Common myeloid progenitor, CD34-positive (primary cell): ENCODE measurements at regions not wholly inside any gene's neighbourhood (a gene's known extent, or its start where the extent isn't known, plus 50 kb on each side); places are given as distances from the start of the nearest gene placed in this dataset.

Experiments used
- CTCF ChIA-PET: fragments of 350-600 bp; sonication (Branson Sonifier 250); formaldehyde crosslinking; loops from one replicate; lab custom pipeline; 2021; ENCODE audit warnings: antibody characterized with exemption; lab: Charles Lee
- POLR2A ChIA-PET: fragments of 350-600 bp; sonication (Branson Sonifier 250); formaldehyde crosslinking; loops from one replicate; lab custom pipeline; 2021; ENCODE audit warnings: antibody characterized with exemption; lab: Charles Lee
- DNase-seq, 3 donors: peaks; one replicate each; pipeline versions ENCODE4 v3.0.0 to v3.0.0-alpha.2; 2013
- H3K27ac ChIP-seq, 2 experiments: 1 replicate in 1 of 2; 2 replicates in 1 of 2; pipeline ENCODE4 v1.7.0; 2013; ENCODE audit warnings: inconsistent platforms in 2 of 2, low read length in 2 of 2, mild to moderate bottlenecking in 2 of 2, low read depth in 1 of 2, moderate library complexity in 1 of 2; ENCODE audit not compliant: severe bottlenecking in 2 of 2, insufficient read depth in 1 of 2, poor library complexity in 1 of 2
- H3K27me3 ChIP-seq, 5 experiments: replicated peaks in 2 of 5; 1 replicate in 3 of 5; 2 replicates in 2 of 5; pipeline versions ENCODE4 v1.6.1 to v1.7.0; 2013; ENCODE audit warnings: low read length in 4 of 5, mild to moderate bottlenecking in 2 of 5, moderate library complexity in 2 of 5, inconsistent platforms in 1 of 5; ENCODE audit not compliant: insufficient read depth in 5 of 5, control insufficient read depth in 4 of 5
- H3K36me3 ChIP-seq, 4 experiments: 1 replicate in 2 of 4; 2 replicates in 2 of 4; pipeline versions ENCODE4 v1.6.1 to v1.7.0; 2013; ENCODE audit warnings: low read length in 3 of 4, control low read depth in 1 of 4, mild to moderate bottlenecking in 1 of 4; ENCODE audit not compliant: control insufficient read depth in 4 of 4, insufficient read depth in 4 of 4
- H3K4me1 ChIP-seq, 4 experiments: 1 replicate in 3 of 4; 2 replicates in 1 of 4; pipeline versions ENCODE4 v1.6.1 to v1.7.1; 2013; ENCODE audit warnings: low read length in 3 of 4, mild to moderate bottlenecking in 3 of 4, control low read depth in 1 of 4, inconsistent platforms in 1 of 4, moderate library complexity in 1 of 4; ENCODE audit not compliant: control insufficient read depth in 4 of 4, insufficient read depth in 4 of 4; ENCODE audit errors: control extremely low read depth in 1 of 4
- H3K4me3 ChIP-seq, 7 experiments: 1 replicate in 4 of 7; 2 replicates in 3 of 7; pipeline versions ENCODE4 v1.5.1 to v1.7.0; 2013; ENCODE audit warnings: mild to moderate bottlenecking in 7 of 7, low read length in 6 of 7, moderate library complexity in 6 of 7, inconsistent platforms in 2 of 7, low read depth in 2 of 7, control low read depth in 1 of 7; ENCODE audit not compliant: insufficient read depth in 4 of 7, control insufficient read depth in 1 of 7; ENCODE audit errors: extremely low read depth in 1 of 7
- H3K9me3 ChIP-seq, 5 experiments: 1 replicate in 4 of 5; 2 replicates in 1 of 5; pipeline versions ENCODE4 v1.6.1 to v1.7.1; 2013; ENCODE audit warnings: low read length in 4 of 5, mild to moderate bottlenecking in 2 of 5, inconsistent platforms in 1 of 5, low read depth in 1 of 5, moderate library complexity in 1 of 5; ENCODE audit not compliant: control insufficient read depth in 4 of 5, insufficient read depth in 2 of 5; ENCODE audit errors: control extremely low read depth in 1 of 5
- WGBS: methylation state at CpG from one replicate; pipeline ENCODE4 v1.1.5; 2013; ENCODE audit not compliant: insufficient coverage; 5-methylcytosine and 5-hydroxymethylcytosine counted together

- H3K27ac ChIP-seq = no peak overlapping the region
- CTCF ChIA-PET = no interaction called here
- DNase-seq = peak in 1 of 3 donors; percentile 6
These were observed 391.1 kb downstream of the RPS24 start for GRCh38 chr10:78424723-78425122.

GRCh38 chr10:78426181-78426580 lies 392.5 kb downstream of the RPS24 start:
- 100% methylated on average over 1 of the region's 3 CpGs for WGBS
- Histone ChIP-seq H3K36me3 (no peaks in the 10 kb centered on the region), H3K4me1 (no peaks in the 10 kb centered on the region), H3K27ac (no peak overlapping the region), H3K27me3 (peaks cover 0 to 4% (median 0%) of the 10 kb centered on the region in 5 experiments), H3K4me3 (no peak overlapping the region), H3K9me3 (peaks cover 0 to 20% (median 9%) of the 10 kb centered on the region in 5 experiments)
- DNase-seq = no peak
- ChIA-PET POLR2A (no interaction called here), CTCF (no interaction called here)

More at GRCh38 chr10:78424723-78425122, 391.1 kb downstream of the RPS24 start:
- POLR2A ChIA-PET = no interaction called here
- WGBS = no CpG with 5 or more reads among the region's 1 CpG
- Histone ChIP-seq H3K4me1 (no peaks in the 10 kb centered on the region), H3K9me3 (peaks cover 0 to 20% (median 9%) of the 10 kb centered on the region in 5 experiments), H3K36me3 (no peaks in the 10 kb centered on the region), H3K4me3 (no peak overlapping the region), H3K27me3 (no peaks in the 10 kb centered on the region)

- CTCF ChIA-PET = no interaction called here
- Histone ChIP-seq H3K27me3 (peaks cover 0 to 4% (median 0%) of the 10 kb centered on the region in 5 experiments), H3K4me1 (no peaks in the 10 kb centered on the region), H3K27ac (no peak overlapping the region), H3K9me3 (peaks cover 0 to 20% (median 9%) of the 10 kb centered on the region in 5 experiments), H3K36me3 (no peaks in the 10 kb centered on the region), H3K4me3 (no peak overlapping the region)
- no peak for DNase-seq
- POLR2A ChIA-PET = interaction anchor here (0.8 kb wide), 1 partner anchor 10 kb away, joined by 6 read pairs; no protein-coding TSS in a partner anchor
- WGBS = 94% methylated on average over 2 of the region's 2 CpGs
These were observed 393.9 kb downstream of the RPS24 start for GRCh38 chr10:78427497-78428031.

- Histone ChIP-seq H3K27ac (no peak overlapping the region), H3K36me3 (no peaks in the 10 kb centered on the region), H3K4me3 (no peak overlapping the region), H3K27me3 (peaks cover 0 to 4% (median 0%) of the 10 kb centered on the region in 5 experiments), H3K4me1 (peaks cover 0 to 2% (median 0%) of the 10 kb centered on the region in 4 experiments), H3K9me3 (peaks cover 0 to 20% (median 9%) of the 10 kb centered on the region in 5 experiments)
- DNase-seq = no peak
- ChIA-PET CTCF (no interaction called here), POLR2A (interaction anchor here (0.6 kb wide), 1 partner anchor 546 kb away, joined by 3 read pairs; no protein-coding TSS in a partner anchor)
- 100% methylated on average over 1 of the region's 2 CpGs for WGBS
These were observed 394.9 kb downstream of the RPS24 start for GRCh38 chr10:78428579-78428978.

GRCh38 chr10:78429984-78430383 lies 396.3 kb downstream of the RPS24 start:
- Histone ChIP-seq H3K27ac (no peak overlapping the region), H3K27me3 (peaks cover 0 to 4% (median 0%) of the 10 kb centered on the region in 5 experiments), H3K4me1 (peaks cover 0 to 2% (median 0%) of the 10 kb centered on the region in 4 experiments), H3K36me3 (no peaks in the 10 kb centered on the region), H3K4me3 (no peak overlapping the region), H3K9me3 (peaks cover 0 to 15% (median 7%) of the 10 kb centered on the region in 5 experiments)
- POLR2A ChIA-PET = no interaction called here
- 100% methylated on average over 2 of the region's 3 CpGs for WGBS
- CTCF ChIA-PET = no interaction called here
- DNase-seq = no peak

GRCh38 chr10:78432583-78432982 lies 398.9 kb downstream of the RPS24 start:
- H3K27me3 ChIP-seq = peaks cover 0 to 5% (median 0%) of the 10 kb centered on the region in 5 experiments
- H3K9me3 ChIP-seq = peaks cover 0 to 6% (median 5%) of the 10 kb centered on the region in 5 experiments
- H3K27ac ChIP-seq = no peak overlapping the region
- H3K4me1 ChIP-seq = peaks cover 0 to 4% (median 2%) of the 10 kb centered on the region in 4 experiments
- ChIA-PET CTCF (no interaction called here), POLR2A (no interaction called here)
- no peak for DNase-seq
- 80% methylated on average over 1 of the region's 2 CpGs for WGBS
- H3K36me3 ChIP-seq = no peaks in the 10 kb centered on the region
- no peak overlapping the region for H3K4me3 ChIP-seq

GRCh38 chr10:78433076-78433595 lies 399.5 kb downstream of the RPS24 start:
- ChIA-PET POLR2A (no interaction called here), CTCF (no interaction called here)
- H3K27me3 ChIP-seq = peaks cover 0 to 5% (median 0%) of the 10 kb centered on the region in 5 experiments

More at GRCh38 chr10:78433076-78433595, 399.5 kb downstream of the RPS24 start:
- Histone ChIP-seq H3K9me3 (peaks cover 0 to 5% (median 5%) of the 10 kb centered on the region in 5 experiments), H3K4me1 (peaks cover 0 to 9% (median 4%) of the 10 kb centered on the region in 4 experiments), H3K36me3 (no peaks in the 10 kb centered on the region), H3K4me3 (no peak overlapping the region), H3K27ac (no peak overlapping the region)
- DNase-seq = no peak
- WGBS = 83% methylated on average over 5 of the region's 5 CpGs
